Subcutaneous abdominal adipose tissue (tissue), 5 donors: ENCODE measurements at regions not wholly inside any gene's neighbourhood (a gene's known extent, or its start where the extent isn't known, plus 50 kb on each side); places are given as distances from the start of the nearest gene placed in this dataset.

Source experiments
- H3K27ac ChIP-seq: one replicate; pipeline ENCODE4 v1.7.0; 2013; ENCODE audit warnings: low read depth, mild to moderate bottlenecking, inconsistent platforms, low read length, moderate library complexity
- H3K27me3 ChIP-seq, 5 donors: one replicate each; pipeline ENCODE4 v1.7.0; 2013; ENCODE audit warnings: low read length in 5 of 5, inconsistent platforms in 1 of 5; ENCODE audit not compliant: control insufficient read depth in 5 of 5, insufficient read depth in 4 of 5
- H3K36me3 ChIP-seq, 5 donors: one replicate each; pipeline ENCODE4 v1.7.0; 2013; ENCODE audit warnings: low read length in 5 of 5; ENCODE audit not compliant: control insufficient read depth in 5 of 5, insufficient read depth in 5 of 5
- H3K4me1 ChIP-seq, 5 donors: one replicate each; pipeline ENCODE4 v1.7.0; 2013; ENCODE audit warnings: low read length in 5 of 5, mild to moderate bottlenecking in 3 of 5, moderate library complexity in 1 of 5; ENCODE audit not compliant: control insufficient read depth in 5 of 5, insufficient read depth in 5 of 5
- H3K4me3 ChIP-seq, 5 donors: one replicate each; pipeline ENCODE4 v1.7.0; 2013; ENCODE audit warnings: low read length in 5 of 5, low read depth in 1 of 5
- H3K9ac ChIP-seq, 5 donors: one replicate each; pipeline ENCODE4 v1.7.0; 2013; ENCODE audit warnings: low read length in 5 of 5, mild to moderate bottlenecking in 4 of 5, moderate library complexity in 3 of 5
- H3K9me3 ChIP-seq, 5 donors: one replicate each; pipeline ENCODE4 v1.7.0; 2013; ENCODE audit warnings: low read length in 5 of 5; ENCODE audit not compliant: control insufficient read depth in 5 of 5
- donor health status: healthy.
- donor health status: healthy.
- donor health status: healthy.
- donor health status: healthy.
- donor health status: healthy.

- no peaks in the 10 kb centered on the region for H3K9me3 ChIP-seq
- peak overlapping the region; percentile 11 to 76 (median 36) for H3K4me3 ChIP-seq
- peak overlapping the region in 4 of 5 donors; percentile 22 to 68 (median 54) for H3K9ac ChIP-seq
- no peaks in the 10 kb centered on the region for H3K36me3 ChIP-seq
- peak overlapping the region; percentile 78 for H3K27ac ChIP-seq
- peaks cover 4 to 18% (median 13%) of the 10 kb centered on the region in 5 donors for H3K4me1 ChIP-seq
- H3K27me3 ChIP-seq, result no peaks in the 10 kb centered on the region
These were observed 53.7 kb upstream of the FABP6 start for GRCh38 chr5:160175438-160176218.

GRCh38 chr5:160174780-160175437, 54.4 kb upstream of the FABP6 start:
- Histone ChIP-seq H3K36me3 (no peaks in the 10 kb centered on the region), H3K27ac (peak overlapping the region; percentile 78), H3K4me3 (peak overlapping the region; percentile 11 to 45 (median 36)), H3K9ac (peak overlapping the region in 3 of 5 donors; percentile 43 to 68 (median 66)), H3K9me3 (no peaks in the 10 kb centered on the region), H3K4me1 (peaks cover 4 to 18% (median 13%) of the 10 kb centered on the region in 5 donors), H3K27me3 (no peaks in the 10 kb centered on the region)

- Histone ChIP-seq H3K27ac (peak overlapping the region; percentile 78), H3K9ac (no peak overlapping the region), H3K27me3 (no peaks in the 10 kb centered on the region), H3K4me1 (peaks cover 6 to 21% (median 13%) of the 10 kb centered on the region in 5 donors), H3K9me3 (no peaks in the 10 kb centered on the region), H3K4me3 (no peak overlapping the region), H3K36me3 (no peaks in the 10 kb centered on the region)
These were observed 55.0 kb upstream of the FABP6 start for GRCh38 chr5:160174290-160174689.

- H3K36me3 ChIP-seq, result no peaks in the 10 kb centered on the region
- no peaks in the 10 kb centered on the region for H3K9me3 ChIP-seq
- H3K9ac ChIP-seq, result no peak overlapping the region
- H3K27ac ChIP-seq, result no peak overlapping the region
- H3K4me1 ChIP-seq, result peaks cover 8 to 24% (median 15%) of the 10 kb centered on the region in 5 donors
- H3K27me3 ChIP-seq, result no peaks in the 10 kb centered on the region
- H3K4me3 ChIP-seq, result no peak overlapping the region
These were observed 52.4 kb upstream of the PWWP2A start for GRCh38 chr5:160171666-160172065.

GRCh38 chr5:160169326-160169725, 50.1 kb upstream of the PWWP2A start:
- Histone ChIP-seq H3K36me3 (no peaks in the 10 kb centered on the region), H3K9me3 (no peaks in the 10 kb centered on the region), H3K27me3 (no peaks in the 10 kb centered on the region), H3K27ac (peak overlapping the region; percentile 55), H3K4me1 (peaks cover 13 to 27% (median 23%) of the 10 kb centered on the region in 5 donors), H3K9ac (peak overlapping the region in 2 of 5 donors; percentile 31 to 38), H3K4me3 (peak overlapping the region in 2 of 5 donors; percentile 22 to 37)
